K562 (cell line): ENCODE measurements at regions not wholly inside any gene's neighbourhood (a gene's known extent, or its start where the extent isn't known, plus 50 kb on each side); places are given as distances from the start of the nearest gene placed in this dataset.
"Not testable (repeated sequence)": the region's sequence is repeated elsewhere in the genome, so short reads cannot be mapped to it uniquely, and the experiment has no call there.

Experiments
- ATAC-seq: fragments of 200-7000 bp; cut with Tn5 transposase; 3 replicates; pipeline ENCODE4 v1.9.1; 2020; ENCODE audit warnings: moderate library complexity
- BruUV-seq: library from RNA; stranded (reverse); fragments of 400-500 nt; replicated peaks from 2 replicates; lab custom pipeline; 2021; lab: Mats Ljungman, UMichigan
- CTCF ChIA-PET: fragments of 300-600 bp; formaldehyde crosslinking; extraction: SDS; loops from one replicate; lab custom pipeline; 2021; ENCODE audit warnings: low intra/inter-chr PET ratio; lab: Yijun Ruan, JAX
- POLR2A ChIA-PET: fragments of 300-600, 350-650 bp; sonication (Branson Sonifier 250); formaldehyde crosslinking; extraction: SDS; loops from one replicate; lab custom pipeline; 2021; ENCODE audit warnings: antibody characterized with exemption, inconsistent platforms; lab: Yijun Ruan, JAX
- DNase-seq, 4 experiments: peaks; one replicate each; pipeline versions ENCODE4 v3.0.0 to v3.0.0-alpha.2; 2011 to 2018; ENCODE audit warnings: low spot score in 3 of 4, mixed read lengths in 3 of 4; ENCODE audit errors: extremely low read depth in 1 of 4
- FAIRE-seq: peaks from 2 replicates; lab custom pipeline; 2011; peaks lifted over from hg19 to GRCh38; lab: Jason Lieb, UNC
- H2AFZ ChIP-seq: 2 replicates; pipeline ENCODE4 v1.6.0; 2011; ENCODE audit warnings: low read depth, low read length, control low read depth, inconsistent platforms
- H3K27ac ChIP-seq: fragments of 200-600 bp; 3 replicates; pipeline ENCODE4 v1.8.0; 2011; ENCODE audit warnings: low read depth, mild to moderate bottlenecking, control low read depth, inconsistent platforms, low read length, moderate library complexity, mixed read lengths; ENCODE audit errors: extremely low read depth
- H3K27me3 ChIP-seq, 2 experiments: fragments of 300-600 bp in 1 of 2; 2 replicates in 1 of 2; 3 replicates in 1 of 2; pipeline versions ENCODE4 v1.6.0 to v1.8.0; 2011; ENCODE audit warnings: inconsistent platforms in 2 of 2, low read length in 2 of 2, mild to moderate bottlenecking in 1 of 2, mixed read lengths in 1 of 2, moderate library complexity in 1 of 2; ENCODE audit not compliant: control insufficient read depth in 2 of 2, insufficient read depth in 2 of 2
- H3K36me3 ChIP-seq: fragments of 300-600 bp; 3 replicates; pipeline ENCODE4 v1.8.0; 2011; ENCODE audit warnings: mild to moderate bottlenecking, low read length, inconsistent platforms; ENCODE audit not compliant: control insufficient read depth, insufficient read depth
- H3K4me1 ChIP-seq, 2 experiments: fragments of 200-600 bp in 1 of 2; replicated peaks in 1 of 2; 2 replicates in 1 of 2; 3 replicates in 1 of 2; pipeline versions ENCODE4 v1.5.1 to v1.8.0; 2011; ENCODE audit warnings: inconsistent platforms in 2 of 2, low read length in 2 of 2, mild to moderate bottlenecking in 1 of 2, mixed read lengths in 1 of 2, moderate library complexity in 1 of 2; ENCODE audit not compliant: control insufficient read depth in 2 of 2, insufficient read depth in 2 of 2
- H3K4me2 ChIP-seq: 2 replicates; pipeline ENCODE4 v1.6.1; 2011; ENCODE audit warnings: low read length, control low read depth, inconsistent platforms, mixed read lengths; ENCODE audit not compliant: insufficient read depth
- H3K4me3 ChIP-seq: fragments of 200-600 bp; sonication (generic), shearing (Covaris generic); 2 replicates; pipeline ENCODE4 v1.5.1; 2016; ENCODE audit warnings: control low read depth, inconsistent platforms
- H3K79me2 ChIP-seq: fragments of 200-600 bp; 3 replicates; pipeline ENCODE4 v1.8.0; 2011; ENCODE audit warnings: low read length, inconsistent platforms; ENCODE audit not compliant: control insufficient read depth, insufficient read depth
- H3K9ac ChIP-seq, 2 experiments: 2 replicates each; pipeline versions ENCODE4 v1.6.0 to v1.6.1; 2011; ENCODE audit warnings: low read depth in 2 of 2, low read length in 2 of 2, control low read depth in 1 of 2, inconsistent platforms in 1 of 2, mild to moderate bottlenecking in 1 of 2, mixed read lengths in 1 of 2; ENCODE audit not compliant: insufficient read depth in 1 of 2
- H3K9me1 ChIP-seq: one replicate; pipeline ENCODE4 v1.6.0; 2011; ENCODE audit warnings: inconsistent platforms, mild to moderate bottlenecking, low read length, moderate library complexity; ENCODE audit not compliant: control insufficient read depth, insufficient read depth
- H3K9me3 ChIP-seq: replicated peaks from 2 replicates; pipeline ENCODE4 v1.5.1; 2011; ENCODE audit warnings: low read depth, low read length, inconsistent platforms; ENCODE audit not compliant: control insufficient read depth, insufficient read depth
- H4K20me1 ChIP-seq: replicated peaks from 2 replicates; pipeline ENCODE4 v1.6.1; 2011; ENCODE audit warnings: low read length, inconsistent platforms, mixed read lengths; ENCODE audit not compliant: control insufficient read depth, insufficient read depth
- DIDO1 ChIP-seq: fragments of 450-650 bp; IDR thresholded peaks from 2 replicates; pipeline ENCODE4 v1.6.1; 2016; ENCODE audit warnings: low read depth, missing biosample characterization, missing genetic modification characterization
- RBM14 ChIP-seq: fragments of 200-400 bp; formaldehyde crosslinking; IDR thresholded peaks from 2 replicates; pipeline ENCODE4 v1.6.1; 2018; ENCODE audit warnings: low read depth, mild to moderate bottlenecking, low read length, moderate library complexity, borderline replicate concordance; ENCODE audit not compliant: insufficient read depth
- SREBF2 ChIP-seq: sonication (generic); formaldehyde crosslinking; IDR thresholded peaks from 2 replicates; pipeline ENCODE4 v1.4.0; 2020; ENCODE audit warnings: mild to moderate bottlenecking, missing genetic modification reagents
- YBX1 ChIP-seq: fragments of 450-650 bp; IDR thresholded peaks from 2 replicates; pipeline ENCODE4 v1.7.1; 2016; ENCODE audit warnings: mild to moderate bottlenecking
- WGBS: fragments of 100-300 bp; shearing (Covaris generic); methylation state at CpG from one replicate; pipeline ENCODE4 v1.1.6; 2016; ENCODE audit warnings: low coverage, mixed read lengths; ENCODE audit not compliant: insufficient coverage; ENCODE audit errors: missing lambda C conversion rate; 5-methylcytosine and 5-hydroxymethylcytosine counted together
- in situ Hi-C: fragments of 300-500 bp; cut with MboI; formaldehyde crosslinking; loops from 4 replicates; pipeline ENCODE4 v1.15.0; 2018; ENCODE audit warnings: inconsistent platforms, mixed read lengths
- intact Hi-C: fragments of 100-400 bp; cut with micrococcal nuclease; formaldehyde crosslinking; loops from 2 replicates; pipeline ENCODE4 v1.14.2; 2022

DNA sequence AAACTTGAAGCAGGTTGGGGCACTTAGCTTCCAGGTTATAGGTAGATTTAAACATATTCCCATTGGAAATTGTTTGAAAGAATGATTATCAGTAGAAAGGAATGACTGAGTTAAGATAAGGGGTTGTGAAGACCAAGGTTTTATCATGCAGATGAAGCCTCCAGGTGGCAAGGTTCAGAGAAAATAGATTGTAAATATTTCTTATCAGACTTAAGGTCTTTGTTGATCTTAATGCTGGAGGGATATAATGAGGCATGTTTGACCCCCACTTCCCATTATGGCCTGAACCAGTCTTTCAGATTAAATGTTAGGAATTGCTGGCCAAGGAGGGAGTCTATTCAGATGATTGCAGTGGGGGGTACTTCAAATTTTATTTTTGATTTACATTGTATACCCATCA is 1486.5 kb upstream of the PRR20A start:
- Histone ChIP-seq H2AFZ (no peak overlapping the region), H3K27ac (no peak overlapping the region), H3K9me1 (no peaks in the 10 kb centered on the region), H3K79me2 (no peaks in the 10 kb centered on the region), H3K27me3 (no peaks in the 10 kb centered on the region), H3K9me3 (no peaks in the 10 kb centered on the region), H3K9ac (no peak overlapping the region), H4K20me1 (no peaks in the 10 kb centered on the region), H3K4me1 (no peaks in the 10 kb centered on the region), H3K36me3 (no peaks in the 10 kb centered on the region), H3K4me3 (no peak overlapping the region), H3K4me2 (no peak overlapping the region)
- CTCF ChIA-PET, result no interaction called here
- no TSS peak for BruUV-seq
- intact Hi-C loops (no loop called here), in situ Hi-C loops (no loop called here)
- ATAC-seq (no peak), FAIRE-seq (no peak), DNase-seq (no peak)
- POLR2A ChIA-PET, result no interaction called here
- TF ChIP-seq YBX1, result no peak
- no peak for TF ChIP-seq DIDO1 (tag)
- TF ChIP-seq RBM14, result no peak
- no peak for TF ChIP-seq SREBF2 (CRISPR knock-in tag)

DNA sequence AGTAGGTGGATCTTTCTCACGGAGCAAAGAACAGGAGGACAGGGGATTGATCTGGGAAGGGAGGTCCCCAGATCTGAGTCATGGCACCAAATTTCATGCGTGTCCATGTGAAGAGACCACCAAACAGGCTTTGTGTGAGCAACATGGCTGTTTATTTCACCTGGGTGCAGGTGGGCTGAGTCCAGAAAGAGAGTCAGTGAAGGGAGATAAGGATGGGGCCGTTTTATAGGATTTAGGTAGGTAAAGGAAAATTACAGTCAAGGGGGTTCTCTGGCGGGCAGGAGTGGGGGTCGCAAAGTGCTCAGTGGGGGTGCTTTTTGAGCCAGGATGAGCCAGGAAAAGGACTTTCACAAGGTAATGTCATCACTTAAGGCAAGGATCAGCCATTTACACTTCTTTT is 1480.5 kb upstream of the PRR20A start:
- H3K27ac ChIP-seq, H3K9me3 ChIP-seq, BruUV-seq, intact Hi-C loops, H3K4me3 ChIP-seq, ATAC-seq, H3K4me2 ChIP-seq, CTCF ChIA-PET, H4K20me1 ChIP-seq, FAIRE-seq, H3K27me3 ChIP-seq, POLR2A ChIA-PET, H3K4me1 ChIP-seq, H3K9me1 ChIP-seq, H3K79me2 ChIP-seq, DNase-seq, H2AFZ ChIP-seq, in situ Hi-C loops, H3K9ac ChIP-seq, H3K36me3 ChIP-seq: not testable (repeated sequence)
- WGBS, result 6% methylated on average over 4 of the region's 5 CpGs
